ENCODE measurements at regions not wholly inside any gene's neighbourhood (a gene's known extent, or its start where the extent isn't known, plus 50 kb on each side); places are given as distances from the start of the nearest gene placed in this dataset.

DNA sequence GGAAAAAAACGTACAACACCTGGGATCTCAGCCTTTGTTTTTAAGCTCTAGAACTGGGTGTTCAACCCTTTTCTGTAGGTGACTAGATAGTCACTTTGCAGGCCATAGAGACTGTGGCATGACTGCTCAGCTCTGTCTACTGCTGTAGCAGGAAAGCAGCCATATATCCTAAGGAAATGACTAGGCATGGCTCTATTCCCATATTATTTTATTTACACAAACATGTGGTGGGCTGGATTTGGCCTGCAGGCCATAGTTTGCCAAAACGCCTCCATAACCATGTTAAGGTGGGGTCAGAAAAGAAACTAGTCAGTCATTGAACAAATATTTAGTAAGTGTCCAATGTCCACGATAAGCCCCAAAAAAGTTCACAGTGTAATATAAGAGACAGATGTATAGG, 452.5 kb downstream of the MCTP2 start:
- DNase-seq, result no peak

DNA sequence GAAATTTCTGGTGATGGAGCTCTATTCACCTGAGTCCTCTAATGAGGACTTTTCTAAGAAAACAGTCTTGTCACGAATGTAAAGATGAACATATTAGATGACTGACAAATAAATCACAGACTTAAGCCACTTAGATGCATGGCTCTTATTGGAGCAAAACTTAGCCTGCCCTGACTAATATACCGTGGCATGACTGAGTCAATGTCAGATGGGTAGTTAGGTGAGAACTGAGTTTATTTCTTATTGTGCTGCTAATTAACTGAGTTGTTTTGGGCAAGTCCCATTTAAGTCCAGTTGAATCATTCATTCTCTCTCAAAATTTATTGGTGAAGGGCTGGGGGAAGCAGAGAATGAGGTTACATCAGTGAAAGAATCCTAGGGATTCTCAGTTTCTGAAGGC, 459.8 kb downstream of the MCTP2 start:
- DNase-seq, result no peak

DNA sequence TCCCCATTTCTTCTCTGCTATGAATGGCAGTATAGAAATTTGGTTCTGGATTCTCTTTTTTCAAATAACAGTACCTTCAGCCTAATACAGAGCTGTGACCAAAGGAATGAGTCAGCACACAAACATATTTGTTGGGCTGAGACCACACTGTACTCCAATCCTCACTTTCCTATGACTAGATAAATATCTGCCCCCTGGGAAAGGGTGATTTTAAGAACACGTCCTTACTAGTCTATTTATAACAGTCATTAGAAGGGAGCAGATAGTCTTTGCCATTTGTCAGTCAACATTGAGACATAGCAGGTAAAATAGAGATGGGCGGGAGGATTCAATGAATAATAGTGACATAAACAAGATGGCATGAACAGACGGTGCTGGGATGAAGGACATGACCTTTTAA, 461.3 kb downstream of the MCTP2 start:
- no peak for DNase-seq

DNA sequence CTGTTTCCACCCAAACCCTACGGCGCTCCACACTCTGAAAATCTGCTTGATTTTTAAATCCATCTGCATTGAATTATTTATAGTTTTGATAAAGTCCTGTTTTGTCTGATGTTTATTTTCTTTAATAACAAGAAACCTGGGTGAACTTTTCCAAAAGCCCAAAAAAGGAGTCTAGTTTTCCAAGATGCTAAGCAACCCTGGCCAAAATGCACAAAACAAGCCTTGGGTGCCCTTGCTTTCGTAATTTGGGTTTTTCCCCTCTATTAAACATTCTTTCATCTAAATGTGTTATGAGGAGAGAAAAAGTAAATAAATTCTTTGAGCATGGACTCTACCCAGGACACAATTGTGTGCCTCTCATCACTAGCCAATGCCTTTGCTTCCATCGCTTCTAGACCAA, 468.9 kb downstream of the MCTP2 start:
- no peak for DNase-seq

DNA sequence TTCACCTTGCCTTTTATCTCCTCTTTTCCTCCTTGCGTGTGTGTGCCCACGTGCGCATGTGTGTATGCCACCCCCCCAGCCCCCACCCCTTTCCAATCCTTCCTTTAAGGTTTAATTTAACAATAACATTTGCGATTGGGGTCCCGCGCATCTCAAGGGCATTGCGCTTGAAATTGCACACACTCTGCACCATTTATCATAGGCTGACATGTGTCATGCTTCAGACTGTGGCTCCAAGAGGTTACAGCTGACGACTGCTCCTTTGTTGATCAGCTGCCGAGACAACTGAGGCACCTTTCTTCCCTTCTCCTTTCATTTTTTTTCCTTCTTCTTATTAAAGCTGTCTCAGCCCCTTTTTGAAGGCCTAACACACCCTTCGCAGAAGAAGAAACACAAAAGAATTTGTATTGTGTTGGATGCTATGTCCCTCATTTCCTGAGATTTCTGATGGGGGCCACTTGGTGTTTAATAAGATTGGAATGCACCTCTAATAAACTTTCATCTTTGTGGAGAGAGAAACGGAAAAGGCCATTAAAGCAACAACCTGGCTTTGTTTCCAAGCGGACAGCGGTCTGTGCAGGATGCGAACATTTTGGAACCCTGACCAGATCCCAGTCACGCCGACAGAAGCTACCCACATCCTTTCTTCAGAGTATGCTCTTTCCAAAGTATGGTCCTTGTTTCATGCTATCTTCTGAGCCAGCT, 470.1 kb downstream of the MCTP2 start:
- no peak for DNase-seq

DNA sequence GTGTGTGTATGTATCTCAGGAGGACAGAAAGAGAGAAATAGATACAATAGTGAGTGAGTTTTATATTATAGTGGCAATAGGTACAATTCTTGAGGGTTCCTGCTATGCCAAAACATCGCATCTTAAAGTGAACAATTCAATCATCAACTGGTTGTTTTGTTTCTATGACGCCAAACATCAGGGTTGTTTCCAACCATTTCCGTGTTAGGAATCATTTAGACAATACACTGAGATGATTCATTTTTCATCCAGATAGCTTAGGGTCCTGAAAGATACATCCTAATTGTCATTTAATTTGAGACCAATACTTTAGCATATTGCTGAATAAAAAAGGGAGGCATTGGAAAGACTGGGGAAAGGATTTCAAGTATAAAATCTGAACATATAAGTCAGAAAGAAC, 472.2 kb downstream of the MCTP2 start:
- DNase-seq, result no peak

DNA sequence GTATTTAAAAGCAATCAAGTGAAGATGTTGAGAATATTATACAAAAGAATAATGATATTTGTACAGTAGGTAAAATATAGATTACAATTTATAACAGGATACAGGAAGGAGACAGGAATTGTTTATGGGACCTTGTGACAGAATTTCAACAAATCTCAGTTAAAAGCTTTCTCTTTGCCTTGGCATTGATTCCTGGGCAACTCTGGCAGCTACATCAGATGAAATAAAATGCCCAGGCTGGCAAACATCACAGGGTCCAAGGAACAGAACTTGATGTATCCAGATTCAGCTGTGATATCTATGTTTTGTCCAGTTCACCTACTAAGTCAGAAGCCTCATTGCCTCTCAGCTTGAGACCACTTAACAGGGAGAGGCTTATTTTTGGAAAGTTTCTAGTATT, 473.1 kb downstream of the MCTP2 start:
- DNase-seq, result no peak

DNA sequence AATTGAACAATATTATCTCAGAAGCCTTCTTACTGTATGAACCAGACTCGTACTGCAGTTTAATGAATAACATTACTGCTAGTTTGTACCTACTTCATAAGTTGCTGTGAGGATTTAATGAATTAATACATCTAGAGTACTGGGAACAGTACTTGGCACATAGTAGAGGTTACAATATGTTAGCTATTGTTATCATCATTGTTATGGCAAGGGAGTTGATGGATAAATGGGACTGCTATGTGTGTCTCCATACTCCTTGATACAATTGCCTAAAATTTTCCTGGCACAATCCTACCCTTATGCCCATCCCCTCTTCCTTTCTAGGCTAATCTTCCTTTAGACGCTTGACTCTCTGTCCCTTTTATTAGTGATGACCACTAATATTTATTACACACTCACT, 473.6 kb downstream of the MCTP2 start:
- DNase-seq, result no peak

DNA sequence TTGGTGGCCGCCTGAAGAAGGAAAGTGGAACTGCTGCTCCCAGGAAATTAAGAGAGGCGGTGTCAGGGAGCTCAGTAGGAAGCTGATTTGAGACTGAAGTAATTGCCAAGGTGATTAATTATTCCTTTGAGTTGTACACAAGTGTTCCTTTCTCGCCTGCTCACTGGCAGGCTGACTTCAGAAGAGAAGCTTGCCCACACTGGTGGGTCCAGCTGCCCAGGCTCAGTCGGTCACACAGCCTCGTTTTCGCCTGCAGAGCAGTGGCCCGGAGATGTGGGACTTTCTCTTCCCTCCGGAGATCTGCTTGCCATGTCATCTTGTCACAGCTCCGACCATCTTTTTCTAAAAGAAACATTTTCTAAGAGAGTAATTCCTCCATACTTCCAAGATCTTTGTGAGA, 478.0 kb downstream of the MCTP2 start:
- DNase-seq, result no peak

DNA sequence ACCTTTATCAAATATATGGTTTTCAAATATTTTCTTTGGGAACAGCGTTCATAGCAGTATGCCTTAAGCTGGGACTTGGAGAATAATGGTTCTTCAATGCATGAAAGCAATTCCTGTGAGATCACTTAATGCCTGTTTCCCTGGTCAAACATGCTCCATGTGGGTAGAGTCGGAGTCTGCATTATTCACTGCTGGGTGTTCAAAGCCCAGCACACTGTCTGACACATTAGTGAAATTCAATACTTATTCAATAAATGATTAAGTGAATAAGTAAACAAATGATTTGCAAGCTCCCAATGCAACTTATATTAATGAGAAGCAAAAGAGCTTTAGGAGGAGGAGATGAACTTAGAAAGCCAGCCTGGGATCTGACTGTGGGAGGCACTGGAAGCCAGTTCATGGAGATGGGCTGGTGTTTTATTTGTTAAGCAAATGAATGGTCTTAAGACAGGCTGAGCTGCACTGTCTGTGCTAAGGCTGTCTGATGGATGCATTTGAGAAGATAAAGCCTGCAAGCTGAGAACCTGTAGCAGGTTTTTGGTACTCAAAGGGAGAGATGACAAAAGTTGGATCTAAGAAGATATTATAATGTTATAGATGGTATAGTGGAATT, 490.8 kb downstream of the MCTP2 start:
- peak; percentile 98 to 99 for DNase-seq

DNA sequence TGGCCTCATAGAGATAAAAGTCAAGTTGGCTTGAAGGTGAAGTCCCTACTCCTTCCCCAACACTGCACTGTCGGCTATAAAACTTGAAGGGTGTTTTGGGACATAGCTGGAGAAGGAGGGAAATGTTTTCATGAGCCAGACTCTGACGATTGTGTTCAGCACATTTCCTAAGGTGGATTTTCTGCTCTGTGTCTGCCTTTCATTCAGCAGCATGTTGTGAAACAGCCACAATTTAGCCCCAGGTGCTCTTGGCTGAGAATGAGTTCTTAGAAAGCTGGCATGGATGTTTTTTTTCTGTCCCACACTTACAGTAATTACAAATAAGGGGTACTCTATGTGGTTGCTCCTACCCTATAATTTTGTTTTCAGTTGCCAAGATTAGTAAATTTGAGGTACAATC, 492.4 kb downstream of the MCTP2 start:
- DNase-seq, result no peak

DNA sequence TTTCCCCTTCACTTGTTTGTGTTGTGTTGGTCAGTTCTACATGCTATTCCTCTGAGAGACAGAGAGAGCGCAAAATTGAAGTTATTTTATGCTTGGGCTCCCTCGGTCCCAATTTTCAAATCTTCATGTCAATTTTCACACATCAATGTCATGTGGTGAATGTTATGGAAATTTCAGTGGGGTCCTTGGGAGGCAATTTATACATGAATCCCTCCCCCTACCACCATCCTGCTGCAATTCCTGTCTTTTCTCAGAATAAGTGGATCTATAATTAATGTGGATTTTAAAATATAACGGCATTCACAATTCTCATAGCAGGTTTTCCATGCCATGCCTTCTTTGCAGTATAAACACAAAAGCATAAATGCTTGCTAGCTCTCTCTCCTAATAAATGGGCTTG, 499.9 kb downstream of the MCTP2 start:
- DNase-seq, result no peak

DNA sequence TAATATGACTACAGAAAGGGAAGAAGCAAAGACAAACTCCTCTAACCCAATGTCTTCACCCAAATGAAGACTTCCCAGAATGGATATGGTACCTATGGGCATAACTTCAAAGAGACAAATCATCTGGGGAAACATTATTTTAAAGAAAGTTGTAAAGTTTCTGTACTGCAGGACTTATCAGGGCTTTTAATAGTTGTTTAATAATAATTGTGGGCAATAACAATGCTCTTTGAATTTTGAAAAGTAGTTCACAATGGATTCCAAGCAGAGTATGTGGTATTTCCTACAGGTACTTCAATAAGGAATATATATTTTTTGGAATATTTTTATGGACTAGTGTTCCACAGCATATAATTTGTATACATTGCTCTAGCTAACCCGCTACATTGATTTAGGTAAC, 503.1 kb downstream of the MCTP2 start:
- DNase-seq, result no peak

DNA sequence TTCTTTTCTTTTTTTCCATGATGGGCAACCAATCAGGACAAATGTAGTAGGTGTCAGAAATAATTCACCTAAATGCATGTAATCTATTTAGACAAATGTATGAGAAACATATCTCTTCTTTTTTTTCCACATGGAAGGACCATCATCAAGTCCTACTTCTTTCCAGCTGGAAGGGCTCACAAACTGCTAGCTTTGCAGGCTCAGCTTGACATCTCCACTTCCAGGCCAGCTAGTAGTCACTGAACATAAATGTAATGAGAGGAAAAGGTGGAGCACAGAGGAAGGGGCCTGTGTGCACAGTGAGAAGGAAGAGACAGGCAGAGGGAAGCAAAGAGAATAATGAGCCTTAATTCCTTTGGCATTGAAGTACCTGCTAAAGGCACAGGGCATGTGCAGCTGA, 504.9 kb downstream of the MCTP2 start:
- no peak for DNase-seq

DNA sequence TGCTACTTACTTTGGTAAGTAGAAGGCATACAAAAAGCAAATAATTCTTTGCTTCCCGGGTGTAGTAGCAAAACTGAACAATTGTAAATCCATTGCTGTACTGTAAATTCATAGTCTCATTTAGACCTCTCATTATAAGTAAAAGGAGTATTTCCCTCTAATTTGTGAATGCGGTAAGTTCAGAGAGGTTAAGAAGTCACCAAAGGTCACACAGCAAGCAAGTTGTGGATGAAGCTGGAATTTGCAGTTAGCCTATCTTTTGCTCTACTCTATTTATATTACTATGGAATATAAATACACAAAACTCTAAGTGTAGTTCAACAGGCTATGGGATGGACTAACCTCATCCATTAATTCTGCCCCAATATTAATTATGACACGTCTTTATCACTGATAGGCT, 508.3 kb downstream of the MCTP2 start:
- no peak for DNase-seq

DNA sequence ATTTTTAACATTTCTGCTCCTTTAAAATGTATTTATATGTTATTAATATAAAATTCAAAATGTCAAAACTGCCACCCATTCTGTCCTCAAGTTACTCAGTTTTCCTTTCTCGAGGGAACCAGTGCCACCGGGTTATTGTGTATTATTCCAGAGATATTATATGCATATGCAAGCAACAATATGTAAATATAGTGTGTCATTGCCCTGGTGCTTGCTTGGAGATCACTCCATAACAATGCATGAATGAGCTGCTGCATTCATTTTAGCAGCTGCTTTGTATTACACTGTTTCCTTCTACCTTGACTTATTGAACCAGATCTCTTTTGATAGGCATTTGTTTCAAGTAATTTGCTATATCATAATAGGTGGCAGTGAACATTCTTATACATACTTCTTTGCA, 509.1 kb downstream of the MCTP2 start:
- DNase-seq, result peak; percentile 82 to 83

DNA sequence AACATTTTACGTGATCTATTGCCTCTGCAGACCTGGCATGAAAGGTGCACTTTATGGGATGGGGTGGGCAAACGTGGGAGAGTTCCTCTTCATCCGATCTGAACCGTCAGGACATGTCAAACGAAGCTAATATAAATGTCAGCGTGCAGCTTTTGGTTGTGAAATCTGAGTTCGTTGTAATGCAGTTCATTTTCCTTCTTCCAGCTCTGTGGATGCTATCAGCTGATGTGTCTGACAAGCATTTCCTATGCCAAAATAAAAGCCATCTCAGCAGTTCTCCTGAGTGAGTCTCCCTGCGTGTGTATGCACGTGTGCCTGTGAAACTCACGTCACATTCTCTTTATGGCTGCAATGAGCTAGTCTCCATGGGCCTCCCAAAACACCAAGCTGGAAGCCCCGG, 512.3 kb downstream of the MCTP2 start:
- no peak for DNase-seq

DNA sequence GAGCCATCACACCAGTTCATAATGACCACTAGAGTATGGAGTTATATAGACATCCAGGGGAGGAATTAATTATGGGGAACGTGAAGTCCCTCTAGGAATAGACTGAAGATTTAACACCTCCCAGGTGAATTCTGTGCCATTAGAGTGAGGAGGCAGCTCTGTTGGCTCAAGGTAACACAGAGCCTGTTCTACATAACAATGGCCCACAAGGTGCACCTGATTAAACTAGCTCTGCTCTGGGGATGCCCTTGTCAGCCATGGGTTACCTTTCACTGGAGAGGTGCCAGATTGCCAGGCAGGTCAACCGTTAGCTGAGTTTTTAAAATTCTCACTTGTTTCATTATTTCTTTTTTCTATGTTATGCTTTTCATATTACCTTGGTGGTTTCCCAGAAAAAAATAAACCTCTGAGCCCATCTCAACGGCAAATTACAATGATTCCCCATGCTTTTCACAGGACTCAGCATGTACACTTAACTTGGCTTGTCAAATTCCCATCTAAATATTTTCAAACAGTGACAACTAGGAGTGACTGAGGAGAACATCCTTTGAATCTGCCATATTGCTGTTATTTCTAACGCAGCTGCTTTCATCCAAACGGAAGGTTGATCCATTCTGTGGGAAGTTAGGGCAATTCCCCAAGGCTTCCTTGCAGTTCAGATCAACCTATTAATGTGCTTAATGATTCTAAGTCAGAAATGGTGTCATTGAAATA, 512.9 kb downstream of the MCTP2 start:
- DNase-seq, result no peak

DNA sequence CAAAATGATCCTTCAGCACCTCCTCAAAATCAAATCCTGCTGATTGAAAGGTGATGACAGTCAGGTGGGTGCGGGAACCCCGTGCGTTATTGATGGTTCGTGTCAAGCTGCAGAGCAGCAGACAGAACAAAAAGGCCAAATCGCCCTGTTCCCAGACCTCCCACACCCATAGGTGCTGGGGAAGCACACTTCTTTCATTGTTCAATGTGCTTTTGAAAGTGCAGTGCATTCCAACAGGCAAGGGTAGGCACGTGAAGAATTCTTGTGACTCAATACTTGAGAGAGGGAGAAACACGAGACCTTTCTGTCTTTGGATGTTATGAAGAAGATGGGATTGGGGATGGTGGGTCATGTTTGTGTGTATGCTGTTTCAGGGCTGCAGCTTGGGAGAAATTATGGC, 514.0 kb downstream of the MCTP2 start:
- DNase-seq, result no peak

DNA sequence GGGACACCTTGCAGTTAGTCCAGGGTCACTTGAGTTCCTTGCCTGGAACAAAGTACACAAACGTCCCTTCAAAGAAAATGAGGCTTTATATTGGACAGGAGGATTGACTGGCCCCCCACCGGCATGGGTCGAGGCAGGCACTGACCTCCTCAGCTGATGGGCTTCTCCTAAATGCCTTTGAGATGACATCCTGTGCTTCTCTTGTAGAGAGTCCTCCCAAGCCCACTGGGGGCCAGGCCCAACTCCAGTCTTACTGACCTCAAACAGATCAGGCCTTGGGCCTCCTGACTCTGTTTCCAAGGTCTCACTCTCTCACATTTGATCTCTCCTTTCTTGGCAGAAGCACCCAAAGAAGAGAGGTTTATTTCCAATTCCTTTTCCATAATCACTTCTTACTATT, 516.1 kb downstream of the MCTP2 start:
- DNase-seq, result no peak

DNA sequence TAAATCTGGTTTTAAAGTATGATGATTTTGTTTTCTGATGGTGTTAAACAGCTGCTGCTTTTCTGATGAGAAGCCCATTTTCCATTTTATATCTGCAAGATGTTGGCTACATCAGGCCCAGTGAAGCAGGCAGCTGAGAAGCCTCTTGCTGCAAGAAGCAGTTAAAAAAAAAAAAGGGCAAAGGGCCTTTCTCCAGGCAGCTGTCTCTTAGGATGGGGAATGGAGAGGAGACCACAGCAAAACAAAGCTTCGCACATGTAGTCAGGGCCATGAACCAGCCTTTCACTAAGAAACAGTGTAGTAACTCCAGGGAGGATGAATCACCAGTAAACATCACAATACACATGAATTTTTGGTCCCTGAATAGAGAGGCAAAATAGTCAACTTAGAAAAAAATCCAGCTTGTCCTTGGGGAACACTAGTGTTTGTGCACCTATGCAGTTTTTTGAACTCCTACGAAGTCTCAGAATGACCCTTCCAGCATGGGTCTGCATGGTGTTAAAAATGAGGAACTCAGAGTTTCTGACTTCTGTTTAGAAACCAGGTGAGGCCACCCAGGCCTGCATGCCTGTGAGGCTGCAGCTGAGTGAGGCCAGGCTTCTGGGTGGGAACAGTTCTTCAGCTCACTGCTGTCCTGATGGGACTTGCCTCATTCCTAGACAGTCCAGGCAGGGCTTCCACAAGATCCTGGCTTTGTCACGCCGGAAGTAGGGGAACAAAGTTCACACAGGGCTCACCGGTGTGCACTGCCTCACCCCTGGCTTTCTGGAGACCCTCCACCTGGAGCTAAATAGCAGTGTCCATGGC, 518.7 kb downstream of the MCTP2 start:
- no peak for DNase-seq

DNA sequence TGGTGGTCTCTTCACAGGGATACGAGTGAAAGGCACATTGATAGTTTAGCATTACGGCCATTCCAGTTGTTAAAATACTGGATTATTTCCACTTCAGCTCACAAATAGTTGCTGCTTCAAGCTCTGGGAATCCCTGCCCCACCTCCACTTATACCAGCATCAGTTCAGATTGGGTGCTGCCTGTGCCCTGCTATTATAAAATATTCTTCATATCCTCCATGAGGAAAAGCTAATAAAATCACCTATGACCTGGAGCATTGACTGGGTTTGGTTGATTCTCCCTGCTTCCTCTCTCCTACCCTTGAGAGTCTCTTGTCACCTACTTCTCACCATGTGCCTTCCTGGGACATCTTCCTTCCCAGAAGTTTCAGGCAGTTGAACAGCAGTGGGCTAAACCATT, 529.0 kb downstream of the MCTP2 start:
- DNase-seq, result no peak

DNA sequence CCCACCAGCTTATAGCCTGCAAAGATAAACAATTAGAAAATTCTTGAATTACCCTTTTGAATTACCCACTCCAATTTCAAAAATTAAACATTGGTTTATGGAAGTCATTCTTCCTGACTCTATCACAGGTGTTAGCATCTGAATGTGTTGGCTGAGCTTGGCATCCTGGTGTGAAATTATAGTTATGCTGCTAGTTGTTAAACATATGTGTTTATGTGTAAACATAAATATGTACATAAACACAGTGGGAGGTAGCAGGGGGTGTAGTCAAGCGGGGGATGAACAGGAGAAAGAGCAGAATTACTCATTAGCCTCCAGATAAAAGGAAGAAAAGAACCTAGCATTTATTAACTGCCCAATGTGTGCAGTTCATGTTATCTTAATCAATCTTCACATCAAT, 530.2 kb downstream of the MCTP2 start:
- no peak for DNase-seq

DNA sequence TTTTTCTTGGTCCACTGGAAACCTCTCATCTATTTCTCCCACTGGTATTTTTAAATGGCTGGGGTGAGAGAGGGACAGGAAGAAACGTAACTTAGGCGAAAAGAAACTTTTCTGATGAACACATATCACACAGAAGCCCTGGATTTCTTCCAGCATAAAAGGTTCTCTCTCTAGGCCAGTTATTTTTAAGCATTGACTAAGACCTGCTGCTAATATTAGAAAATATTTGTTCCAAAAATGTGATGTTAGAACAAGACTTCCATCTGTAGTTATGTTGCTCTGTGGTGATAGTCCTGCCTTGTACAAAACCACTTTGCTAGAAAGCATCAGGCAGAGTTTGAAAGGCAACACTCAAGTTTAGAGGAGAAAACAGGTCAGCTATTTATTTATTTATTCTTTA, 537.7 kb downstream of the MCTP2 start:
- no peak for DNase-seq
